Breast epithelium (tissue), 4 donors: ENCODE measurements at regions not wholly inside any gene's neighbourhood (a gene's known extent, or its start where the extent isn't known, plus 50 kb on each side); places are given as distances from the start of the nearest gene placed in this dataset.
A peak's percentile ranks its signal among the peaks of the same experiment; 100 is the strongest.

ENCODE experiments used
- DNase-seq, 2 donors: peaks; one replicate each; pipeline ENCODE4 v3.0.0-alpha.2; 2019; ENCODE audit warnings: low spot score in 2 of 2
- H3K27ac ChIP-seq, 2 donors: fragments of 200-600 bp; sonication (generic) in 1 of 2; one replicate each; pipeline ENCODE4 v1.5.1; 2016 to 2019; ENCODE audit warnings: mild to moderate bottlenecking in 1 of 2
- H3K27me3 ChIP-seq, 2 donors: fragments of 200-600 bp; sonication (generic) in 1 of 2; one replicate each; pipeline versions ENCODE4 v1.5.1 to v1.6.0; 2017 to 2019; ENCODE audit warnings: control low read depth in 1 of 2, mild to moderate bottlenecking in 1 of 2
- H3K36me3 ChIP-seq: fragments of 200-600 bp; one replicate; pipeline ENCODE4 v1.5.1; 2019
- H3K4me1 ChIP-seq, 2 donors: fragments of 200-600 bp; sonication (generic); one replicate each; pipeline ENCODE4 v1.5.1; 2016 to 2019; ENCODE audit warnings: control low read depth in 1 of 2
- H3K4me3 ChIP-seq, 3 donors: fragments of 200-600 bp; sonication (generic); 1 replicate in 2 of 3; 2 replicates in 1 of 3; pipeline ENCODE4 v1.5.1; 2016 to 2019; ENCODE audit warnings: mild to moderate bottlenecking in 3 of 3, moderate library complexity in 2 of 3
- H3K9me3 ChIP-seq, 2 donors: fragments of 200-600 bp; sonication (generic) in 1 of 2; one replicate each; pipeline ENCODE4 v1.5.1; 2016 to 2019; ENCODE audit warnings: control low read depth in 1 of 2
- CTCF ChIP-seq, 3 donors: fragments of 450-650 bp; IDR thresholded peaks; one replicate each; pipeline ENCODE4 v1.5.1; 2016 to 2017; ENCODE audit warnings: antibody characterized with exemption in 3 of 3, mild to moderate bottlenecking in 3 of 3, moderate library complexity in 3 of 3
- POLR2A ChIP-seq: fragments of 450-650 bp; IDR thresholded peaks from one replicate; pipeline ENCODE4 v1.6.1; 2016; ENCODE audit warnings: antibody characterized with exemption, mild to moderate bottlenecking, moderate library complexity
- POLR2AphosphoS5 ChIP-seq, 3 donors: sonication (generic); formaldehyde crosslinking; IDR thresholded peaks; one replicate each; pipeline ENCODE4 v1.6.1; 2017; ENCODE audit warnings: antibody characterized with exemption in 3 of 3
- intact Hi-C: fragments of 100-400 bp; cut with DNase I; formaldehyde crosslinking; loops from one replicate; pipeline ENCODE4 v1.15.1; 2023; ENCODE audit warnings: low total_unique reads

DNA sequence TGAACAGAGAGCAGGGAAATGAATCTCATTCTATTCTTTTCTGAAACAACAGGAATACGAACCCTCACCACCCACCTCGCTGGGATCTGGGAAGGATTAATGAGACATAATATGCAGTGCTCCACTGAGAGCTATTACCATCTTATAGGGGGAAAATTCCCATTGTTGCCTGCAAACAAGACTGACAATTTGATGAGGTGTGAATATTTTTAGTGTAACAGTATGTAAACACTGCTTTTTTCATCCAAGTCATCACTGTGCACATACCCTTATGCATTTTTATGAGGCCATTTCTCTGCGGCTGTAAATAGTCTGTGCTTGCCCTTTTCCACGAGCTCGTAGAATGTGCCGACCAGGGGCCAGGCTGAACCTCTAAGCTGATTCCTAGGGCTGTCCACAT, 285.6 kb upstream of the CPEB2 start:
- Histone ChIP-seq H3K27ac (no peak overlapping the region), H3K4me3 (no peak overlapping the region), H3K36me3 (no peaks in the 10 kb centered on the region), H3K4me1 (no peaks in the 10 kb centered on the region), H3K27me3 (no peaks in the 10 kb centered on the region), H3K9me3 (no peaks in the 10 kb centered on the region)
- DNase-seq = no peak
- intact Hi-C loops = no loop called here
- no peak for TF ChIP-seq CTCF (IDR thresholded peaks at IDR 0.05)
- no peak for TF ChIP-seq POLR2AphosphoS5 (IDR thresholded peaks at IDR 0.05)
- no peak for TF ChIP-seq POLR2A

- H3K4me3 ChIP-seq = no peak overlapping the region
- peak in 1 of 2 donors; percentile 21 for DNase-seq
Observed at GRCh38 chr4:14719053-14719452, 283.2 kb upstream of the CPEB2 start.

DNA sequence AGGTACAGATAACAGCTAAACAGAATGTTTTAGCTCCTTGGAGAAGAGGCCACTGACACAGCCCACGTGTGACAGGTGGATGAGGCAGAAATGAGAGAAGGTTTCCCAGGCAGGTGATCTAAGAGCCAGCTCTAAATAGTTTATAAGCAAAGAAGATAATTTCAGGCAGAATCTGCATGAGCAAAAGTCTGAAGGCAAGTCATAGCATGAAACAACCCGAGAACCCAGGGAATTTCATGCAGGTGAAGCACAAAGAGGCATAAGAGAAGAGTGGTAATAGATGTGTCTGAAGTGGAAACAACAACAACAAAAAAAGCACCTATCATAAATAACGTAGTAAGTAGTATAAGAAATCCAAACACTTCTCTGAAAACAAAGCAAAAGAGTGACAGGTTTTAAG, 275.8 kb upstream of the CPEB2 start:
- intact Hi-C loops = no loop called here
- Histone ChIP-seq H3K27ac (no peak overlapping the region), H3K4me3 (no peak overlapping the region), H3K9me3 (no peaks in the 10 kb centered on the region), H3K36me3 (no peaks in the 10 kb centered on the region), H3K27me3 (no peaks in the 10 kb centered on the region), H3K4me1 (no peaks in the 10 kb centered on the region)
- no peak for DNase-seq
- no peak for TF ChIP-seq POLR2AphosphoS5 (IDR thresholded peaks at IDR 0.05)
- no peak for TF ChIP-seq CTCF (IDR thresholded peaks at IDR 0.05)
- no peak for TF ChIP-seq POLR2A

More at GRCh38 chr4:14719053-14719452, 283.2 kb upstream of the CPEB2 start:
- Histone ChIP-seq H3K27ac (no peak overlapping the region), H3K9me3 (no peaks in the 10 kb centered on the region), H3K4me1 (no peaks in the 10 kb centered on the region), H3K36me3 (no peaks in the 10 kb centered on the region), H3K27me3 (no peaks in the 10 kb centered on the region)
- no peak for TF ChIP-seq CTCF (IDR thresholded peaks at IDR 0.05)
- TF ChIP-seq POLR2AphosphoS5 (IDR thresholded peaks at IDR 0.05) = no peak
- no peak for TF ChIP-seq POLR2A
- intact Hi-C loops = no loop called here

DNA sequence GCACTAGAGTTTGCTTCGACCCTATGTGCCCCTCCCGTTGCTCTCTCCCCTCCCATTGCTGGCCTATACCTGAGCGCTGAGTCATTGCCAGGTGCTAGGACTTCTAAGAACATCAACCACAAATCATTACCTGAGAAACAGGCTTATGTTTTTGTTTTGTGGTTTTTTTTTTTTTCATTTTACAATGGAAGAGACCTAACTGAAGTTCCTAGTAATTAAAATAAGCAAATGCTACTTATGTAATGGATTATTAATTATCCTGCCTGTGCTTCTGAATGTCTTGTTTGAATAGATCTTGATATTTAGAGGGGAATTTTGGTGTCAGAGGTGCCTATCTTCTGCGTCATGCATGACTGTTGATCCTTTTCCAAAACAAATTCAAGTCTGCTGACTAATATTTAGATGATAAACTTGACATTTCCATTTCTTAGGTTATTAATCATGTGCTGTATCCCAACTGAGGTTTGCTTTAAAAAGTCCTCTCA, 275.4 kb upstream of the CPEB2 start:
- Histone ChIP-seq H3K27me3 (no peaks in the 10 kb centered on the region), H3K4me3 (no peak overlapping the region), H3K27ac (no peak overlapping the region), H3K36me3 (no peaks in the 10 kb centered on the region), H3K4me1 (no peaks in the 10 kb centered on the region), H3K9me3 (no peaks in the 10 kb centered on the region)
- TF ChIP-seq CTCF (IDR thresholded peaks at IDR 0.05) (no peak), POLR2AphosphoS5 (IDR thresholded peaks at IDR 0.05) (no peak), POLR2A (no peak)
- intact Hi-C loops = no loop called here
- DNase-seq = peak in 1 of 2 donors; percentile 40

DNA sequence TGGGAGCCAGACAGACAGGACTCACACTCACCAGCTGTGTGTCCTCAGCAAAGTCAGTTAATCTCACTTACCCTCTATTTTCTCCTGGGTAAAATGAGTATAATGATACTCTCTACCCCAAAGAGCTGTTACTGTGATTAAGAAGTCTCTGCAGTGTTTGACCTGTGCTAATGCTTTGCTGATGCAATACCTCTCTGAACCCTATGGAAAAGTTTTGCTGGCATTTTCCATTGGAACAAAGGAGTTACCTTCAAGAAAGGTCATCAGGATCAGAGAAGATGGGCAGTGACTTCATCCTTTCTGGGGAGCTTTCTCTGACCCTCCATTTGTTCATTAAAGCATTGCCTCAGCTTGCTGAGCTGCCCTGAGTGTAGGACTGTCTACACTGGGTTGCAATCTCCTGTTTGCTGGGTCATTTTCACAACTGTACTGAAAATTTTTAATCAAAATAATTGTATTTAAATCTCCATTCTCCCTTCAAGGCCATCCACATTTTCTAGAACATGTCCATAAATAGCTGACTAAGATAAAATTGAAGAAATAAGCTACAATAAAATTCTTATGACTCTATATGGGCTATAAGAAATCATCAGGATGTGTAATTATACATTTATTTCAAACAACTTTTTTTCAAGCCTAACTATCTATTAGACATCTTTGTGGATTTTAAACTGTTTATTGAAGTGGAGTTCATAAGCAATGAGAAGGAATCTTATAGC, 272.8 kb upstream of the CPEB2 start:
- no peaks in the 10 kb centered on the region for H3K4me1 ChIP-seq
- intact Hi-C loops = no loop called here
- no peak overlapping the region for H3K27ac ChIP-seq
- no peak overlapping the region for H3K4me3 ChIP-seq
- TF ChIP-seq CTCF (IDR thresholded peaks at IDR 0.05) (no peak), POLR2AphosphoS5 (IDR thresholded peaks at IDR 0.05) (no peak), POLR2A (no peak)
- no peaks in the 10 kb centered on the region for H3K9me3 ChIP-seq
- no peak for DNase-seq
- H3K36me3 ChIP-seq = no peaks in the 10 kb centered on the region
- H3K27me3 ChIP-seq = no peaks in the 10 kb centered on the region
